ENCODE measurements at regions not wholly inside any gene's neighbourhood (a gene's known extent, or its start where the extent isn't known, plus 50 kb on each side); places are given as distances from the start of the nearest gene placed in this dataset.

DNA sequence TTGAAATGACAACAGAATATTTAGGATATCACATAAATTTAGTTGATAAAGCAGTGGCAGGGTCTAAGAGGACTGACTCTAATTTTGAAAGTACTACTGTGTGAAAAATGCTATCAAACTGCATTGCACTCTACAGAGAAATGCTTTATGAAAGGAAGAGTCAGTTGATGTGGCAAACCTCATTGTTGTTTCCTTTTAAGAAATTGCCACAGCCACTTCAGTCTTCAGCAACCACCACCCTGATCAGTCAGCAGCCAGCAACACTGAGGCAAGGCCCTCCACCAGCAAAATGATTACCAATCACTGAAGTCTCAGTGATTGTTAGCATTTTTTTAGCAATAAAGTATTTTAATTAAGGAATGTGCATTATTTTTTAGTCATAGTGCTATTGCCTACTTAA is 488.7 kb upstream of the SLC39A10 start:
- Histone ChIP-seq H4K20me1 (ENCODE audit: insufficient read depth) (no peaks in the 10 kb centered on the region), H3K79me2 (ENCODE audit: insufficient read depth) (no peaks in the 10 kb centered on the region), H3K9ac (no peak overlapping the region), H3K9me3 (no peaks in the 10 kb centered on the region), H3K4me3 (ENCODE audit: low read depth in 2 of 2, low read length in 1 of 2) (no peak overlapping the region), H3K9me2 (no peaks in the 10 kb centered on the region; the same call in 1 of the 2 replicates), H3K27me3 (ENCODE audit: insufficient read depth) (no peaks in the 10 kb centered on the region), H3K4me2 (no peak overlapping the region), H3K4me1 (ENCODE audit: control insufficient read depth in 1 of 2, insufficient read depth in 2 of 2, low read depth in 1 of 2, low read length in 1 of 2) (no peaks in the 10 kb centered on the region), H3F3A (replicated peaks; ENCODE audit: insufficient read depth) (no peaks in the 10 kb centered on the region), H2AFZ (ENCODE audit: low read depth) (no peak overlapping the region), H3K27ac (ENCODE audit: low read depth in 2 of 2, low read length in 1 of 2) (no peak overlapping the region), H3K36me3 (replicated peaks in 1 of 2; ENCODE audit: control insufficient read depth in 1 of 2, insufficient read depth in 2 of 2, low read length in 1 of 2) (no peaks in the 10 kb centered on the region)
- ChIA-PET CTCF (no interaction called here), POLR2A (no interaction called here)
- no peak for DNase-seq
- no peak for TF ChIP-seq SIN3A (IDR thresholded peaks at IDR 0.05; ENCODE audit: borderline replicate concordance, low read depth, low read length)
- no peak for TF ChIP-seq EZH2phosphoT487 (IDR thresholded peaks at IDR 0.05; ENCODE audit: borderline replicate concordance, low read depth)
- TF ChIP-seq POLR2AphosphoS5 (IDR thresholded peaks at IDR 0.05; ENCODE audit: low read depth, low read length), result no peak
- no peak for TF ChIP-seq GABPA (IDR thresholded peaks at IDR 0.05; ENCODE audit: low read depth)
- no peak for TF ChIP-seq JUND (IDR thresholded peaks at IDR 0.05)
- TF ChIP-seq, protein P1, sequence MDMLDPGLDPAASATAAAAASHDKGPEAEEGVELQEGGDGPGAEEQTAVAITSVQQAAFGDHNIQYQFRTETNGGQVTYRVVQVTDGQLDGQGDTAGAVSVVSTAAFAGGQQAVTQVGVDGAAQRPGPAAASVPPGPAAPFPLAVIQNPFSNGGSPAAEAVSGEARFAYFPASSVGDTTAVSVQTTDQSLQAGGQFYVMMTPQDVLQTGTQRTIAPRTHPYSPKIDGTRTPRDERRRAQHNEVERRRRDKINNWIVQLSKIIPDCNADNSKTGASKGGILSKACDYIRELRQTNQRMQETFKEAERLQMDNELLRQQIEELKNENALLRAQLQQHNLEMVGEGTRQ (IDR thresholded peaks at IDR 0.05; ENCODE audit: borderline replicate concordance, low read depth, low read length), result no peak
- no peak for TF ChIP-seq SMC3 (IDR thresholded peaks at IDR 0.05; ENCODE audit: low read depth, low read length)
- TF ChIP-seq MEF2A (IDR thresholded peaks at IDR 0.05; ENCODE audit: borderline replicate concordance, low read depth), result no peak
- TF ChIP-seq NRF1 (IDR thresholded peaks at IDR 0.05; ENCODE audit: low read depth, low read length), result no peak
- no peak for TF ChIP-seq NFIC (IDR thresholded peaks at IDR 0.05; ENCODE audit: borderline replicate concordance)
- TF ChIP-seq, protein P2, sequence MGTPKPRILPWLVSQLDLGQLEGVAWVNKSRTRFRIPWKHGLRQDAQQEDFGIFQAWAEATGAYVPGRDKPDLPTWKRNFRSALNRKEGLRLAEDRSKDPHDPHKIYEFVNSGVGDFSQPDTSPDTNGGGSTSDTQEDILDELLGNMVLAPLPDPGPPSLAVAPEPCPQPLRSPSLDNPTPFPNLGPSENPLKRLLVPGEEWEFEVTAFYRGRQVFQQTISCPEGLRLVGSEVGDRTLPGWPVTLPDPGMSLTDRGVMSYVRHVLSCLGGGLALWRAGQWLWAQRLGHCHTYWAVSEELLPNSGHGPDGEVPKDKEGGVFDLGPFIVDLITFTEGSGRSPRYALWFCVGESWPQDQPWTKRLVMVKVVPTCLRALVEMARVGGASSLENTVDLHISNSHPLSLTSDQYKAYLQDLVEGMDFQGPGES (IDR thresholded peaks at IDR 0.05; ENCODE audit: low read depth, low read length), result no peak
- no peak for TF ChIP-seq TAF1 (IDR thresholded peaks at IDR 0.05; ENCODE audit: borderline replicate concordance, low read depth, low read length)
- no peak for TF ChIP-seq RAD21 (IDR thresholded peaks at IDR 0.05; ENCODE audit: low read length)
- no peak for TF ChIP-seq RCOR1 (IDR thresholded peaks at IDR 0.05; ENCODE audit: low read length)
- TF ChIP-seq YY1 (IDR thresholded peaks at IDR 0.05; ENCODE audit: low read depth), result no peak
- TF ChIP-seq RXRA (IDR thresholded peaks at IDR 0.05; ENCODE audit: borderline replicate concordance, low read depth), result no peak
- TF ChIP-seq EP300 (IDR thresholded peaks at IDR 0.05; ENCODE audit: borderline replicate concordance in 1 of 2, low read depth in 1 of 2, low read length in 1 of 2), result no peak
- TF ChIP-seq, protein P3, sequence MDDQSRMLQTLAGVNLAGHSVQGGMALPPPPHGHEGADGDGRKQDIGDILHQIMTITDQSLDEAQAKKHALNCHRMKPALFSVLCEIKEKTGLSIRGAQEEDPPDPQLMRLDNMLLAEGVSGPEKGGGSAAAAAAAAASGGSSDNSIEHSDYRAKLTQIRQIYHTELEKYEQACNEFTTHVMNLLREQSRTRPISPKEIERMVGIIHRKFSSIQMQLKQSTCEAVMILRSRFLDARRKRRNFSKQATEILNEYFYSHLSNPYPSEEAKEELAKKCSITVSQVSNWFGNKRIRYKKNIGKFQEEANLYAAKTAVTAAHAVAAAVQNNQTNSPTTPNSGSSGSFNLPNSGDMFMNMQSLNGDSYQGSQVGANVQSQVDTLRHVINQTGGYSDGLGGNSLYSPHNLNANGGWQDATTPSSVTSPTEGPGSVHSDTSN (IDR thresholded peaks at IDR 0.05), result no peak
- no peak for TF ChIP-seq TEAD4 (IDR thresholded peaks at IDR 0.05; ENCODE audit: borderline replicate concordance, insufficient read depth)
